ENCODE measurements at regions not wholly inside any gene's neighbourhood (a gene's known extent, or its start where the extent isn't known, plus 50 kb on each side); places are given as distances from the start of the nearest gene placed in this dataset.

- Histone ChIP-seq H3K4me3 (no peak overlapping the region), H3K36me3 (no peaks in the 10 kb centered on the region), H3K4me1 (no peaks in the 10 kb centered on the region), H3K9me3 (peaks cover 0 to 35% (median 21%) of the 10 kb centered on the region in 8 donors), H3K27me3 (replicated peaks in 1 of 7) (no peaks in the 10 kb centered on the region), H3K27ac (no peak overlapping the region)
- intact Hi-C loops (cut with DNase I; ENCODE audit: low total_unique reads) = no loop called here
- WGBS, 5 donors = 86 to 100% (median 96%) methylated on average over 1 of the region's 1 CpG
- TF ChIP-seq, protein P1, sequence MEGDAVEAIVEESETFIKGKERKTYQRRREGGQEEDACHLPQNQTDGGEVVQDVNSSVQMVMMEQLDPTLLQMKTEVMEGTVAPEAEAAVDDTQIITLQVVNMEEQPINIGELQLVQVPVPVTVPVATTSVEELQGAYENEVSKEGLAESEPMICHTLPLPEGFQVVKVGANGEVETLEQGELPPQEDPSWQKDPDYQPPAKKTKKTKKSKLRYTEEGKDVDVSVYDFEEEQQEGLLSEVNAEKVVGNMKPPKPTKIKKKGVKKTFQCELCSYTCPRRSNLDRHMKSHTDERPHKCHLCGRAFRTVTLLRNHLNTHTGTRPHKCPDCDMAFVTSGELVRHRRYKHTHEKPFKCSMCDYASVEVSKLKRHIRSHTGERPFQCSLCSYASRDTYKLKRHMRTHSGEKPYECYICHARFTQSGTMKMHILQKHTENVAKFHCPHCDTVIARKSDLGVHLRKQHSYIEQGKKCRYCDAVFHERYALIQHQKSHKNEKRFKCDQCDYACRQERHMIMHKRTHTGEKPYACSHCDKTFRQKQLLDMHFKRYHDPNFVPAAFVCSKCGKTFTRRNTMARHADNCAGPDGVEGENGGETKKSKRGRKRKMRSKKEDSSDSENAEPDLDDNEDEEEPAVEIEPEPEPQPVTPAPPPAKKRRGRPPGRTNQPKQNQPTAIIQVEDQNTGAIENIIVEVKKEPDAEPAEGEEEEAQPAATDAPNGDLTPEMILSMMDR (IDR thresholded peaks at IDR 0.05 in 8 of 11, conservative IDR thresholded peaks at IDR 0.05 in 3 of 11) = no peak
- no peak for TF ChIP-seq POLR2A (IDR thresholded peaks at IDR 0.05)
- no peak for TF ChIP-seq POLR2AphosphoS5 (IDR thresholded peaks at IDR 0.05)
- DNase-seq = no peak
Measured at GRCh38 chr14:56374421-56374820, 205.2 kb upstream of the TMEM260 start.

GRCh38 chr14:56378046-56378445 is 201.6 kb upstream of the TMEM260 start:
- Histone ChIP-seq H3K36me3 (no peaks in the 10 kb centered on the region), H3K4me3 (no peak overlapping the region), H3K27me3 (replicated peaks in 1 of 7) (no peaks in the 10 kb centered on the region), H3K4me1 (no peaks in the 10 kb centered on the region), H3K27ac (peak overlapping the region in 2 of 8 donors; percentile 12 to 41), H3K9me3 (peaks cover 0 to 17% (median 3%) of the 10 kb centered on the region in 8 donors)
- TF ChIP-seq, protein P1 (IDR thresholded peaks at IDR 0.05 in 8 of 11, conservative IDR thresholded peaks at IDR 0.05 in 3 of 11) = no peak
- no peak for TF ChIP-seq POLR2AphosphoS5 (IDR thresholded peaks at IDR 0.05)
- TF ChIP-seq POLR2A (IDR thresholded peaks at IDR 0.05) = no peak
- 79 to 92% (median 87%) methylated on average over 4 of the region's 4 CpGs for WGBS, 5 donors
- DNase-seq = no peak
- intact Hi-C loops (cut with DNase I; ENCODE audit: low total_unique reads) = no loop called here

- 84 to 94% (median 90%) methylated on average over 2 of the region's 2 CpGs for WGBS, 5 donors
- H3K4me1 ChIP-seq = no peaks in the 10 kb centered on the region
Measured at GRCh38 chr14:56378475-56378877, 201.1 kb upstream of the TMEM260 start.

GRCh38 chr14:56379956-56380355 is 199.6 kb upstream of the TMEM260 start:
- intact Hi-C loops (cut with DNase I; ENCODE audit: low total_unique reads) = no loop called here
- TF ChIP-seq POLR2A (IDR thresholded peaks at IDR 0.05) (no peak), POLR2AphosphoS5 (IDR thresholded peaks at IDR 0.05) (no peak)
- TF ChIP-seq, protein P1 (IDR thresholded peaks at IDR 0.05 in 8 of 11, conservative IDR thresholded peaks at IDR 0.05 in 3 of 11) = no peak
- WGBS, 5 donors = 61 to 71% (median 66%) methylated on average over 2 of the region's 2 CpGs
- Histone ChIP-seq H3K4me3 (no peak overlapping the region), H3K9me3 (peaks cover 0 to 28% (median 19%) of the 10 kb centered on the region in 8 donors), H3K36me3 (no peaks in the 10 kb centered on the region), H3K27ac (no peak overlapping the region), H3K27me3 (replicated peaks in 1 of 7) (no peaks in the 10 kb centered on the region), H3K4me1 (no peaks in the 10 kb centered on the region)
- no peak for DNase-seq

More at GRCh38 chr14:56378475-56378877, 201.1 kb upstream of the TMEM260 start:
- intact Hi-C loops (cut with DNase I; ENCODE audit: low total_unique reads) = no loop called here
- H3K27ac ChIP-seq = peak overlapping the region in 2 of 8 donors; percentile 12 to 41
- H3K27me3 ChIP-seq (replicated peaks in 1 of 7) = no peaks in the 10 kb centered on the region
- no peak for DNase-seq
- no peak for TF ChIP-seq POLR2AphosphoS5 (IDR thresholded peaks at IDR 0.05)
- TF ChIP-seq POLR2A (IDR thresholded peaks at IDR 0.05) = no peak
- TF ChIP-seq, protein P1 (IDR thresholded peaks at IDR 0.05 in 8 of 11, conservative IDR thresholded peaks at IDR 0.05 in 3 of 11) = no peak
- no peaks in the 10 kb centered on the region for H3K36me3 ChIP-seq
- H3K9me3 ChIP-seq = peaks cover 0 to 17% (median 8%) of the 10 kb centered on the region in 8 donors
- H3K4me3 ChIP-seq = no peak overlapping the region

Measured in spleen (tissue), 11 donors.